ENCODE measurements at regions not wholly inside any gene's neighbourhood (a gene's known extent, or its start where the extent isn't known, plus 50 kb on each side); places are given as distances from the start of the nearest gene placed in this dataset.

DNA sequence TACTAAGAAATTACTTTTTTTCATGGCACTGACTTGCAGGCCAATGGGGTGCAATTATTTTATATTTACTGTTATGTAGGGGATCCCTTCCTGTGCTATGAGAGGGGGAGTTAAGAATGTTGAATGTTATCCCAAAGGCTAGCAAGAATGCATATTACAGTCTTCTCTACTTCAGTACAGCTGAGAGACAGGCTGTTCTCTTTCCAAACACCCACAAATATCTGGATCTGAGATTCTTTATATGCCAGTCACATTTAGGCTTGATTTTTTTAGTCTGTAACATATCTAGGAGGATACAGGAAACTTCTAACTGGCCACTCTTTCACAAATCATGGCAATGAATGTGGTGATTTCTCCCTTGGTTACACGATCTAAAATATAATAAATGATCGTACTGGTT is 266.4 kb upstream of the FZD8 start:
- H3K4me3 Mint-ChIP-seq: no peak overlapping the region
- H3K27ac Mint-ChIP-seq: no peak overlapping the region
- ChIA-PET CTCF (interaction anchor here (2.0 kb wide), 1 partner anchor 11 kb away, joined by 4 read pairs; no protein-coding TSS in a partner anchor), POLR2A (no interaction called here)
- no peaks in the 10 kb centered on the region for H3K4me1 Mint-ChIP-seq
- DNase-seq: no peak
- H3K36me3 Mint-ChIP-seq (ENCODE audit: low read depth): no peaks in the 10 kb centered on the region
- H3K27me3 Mint-ChIP-seq: no peaks in the 10 kb centered on the region
- H3K9me3 Mint-ChIP-seq: no peaks in the 10 kb centered on the region

GRCh38 chr10:35907548-35907947 is 265.5 kb upstream of the FZD8 start:
- H3K9me3 Mint-ChIP-seq: no peaks in the 10 kb centered on the region
- no peak overlapping the region for H3K4me3 Mint-ChIP-seq
- DNase-seq: no peak
- ChIA-PET POLR2A (no interaction called here), CTCF (interaction anchor here (2.0 kb wide), 1 partner anchor 10 kb away, joined by 4 read pairs; no protein-coding TSS in a partner anchor)
- H3K27ac Mint-ChIP-seq: no peak overlapping the region
- H3K36me3 Mint-ChIP-seq (ENCODE audit: low read depth): no peaks in the 10 kb centered on the region
- no peaks in the 10 kb centered on the region for H3K4me1 Mint-ChIP-seq
- no peaks in the 10 kb centered on the region for H3K27me3 Mint-ChIP-seq

DNA sequence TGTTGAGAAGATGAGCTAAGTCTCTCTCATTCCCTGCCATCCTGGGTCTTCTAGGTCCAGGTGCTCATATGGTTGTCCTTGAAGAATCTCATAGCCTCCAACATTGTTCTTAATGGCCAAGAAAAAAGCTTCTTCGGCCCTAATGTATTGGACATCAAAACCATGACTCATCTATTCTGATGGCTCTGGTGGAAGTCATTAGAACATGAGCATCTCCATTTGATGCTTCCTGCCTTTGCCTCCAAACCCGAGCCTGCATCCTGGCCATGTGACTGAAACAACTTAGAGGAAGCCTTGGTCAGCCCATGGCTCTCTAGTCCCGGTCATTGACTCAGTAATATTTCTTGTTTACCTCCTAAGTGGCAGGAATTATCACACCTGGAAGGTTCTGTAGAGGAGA is 264.1 kb upstream of the FZD8 start:
- ChIA-PET POLR2A (no interaction called here), CTCF (no interaction called here)
- Mint-ChIP-seq H3K4me1 (no peaks in the 10 kb centered on the region), H3K36me3 (ENCODE audit: low read depth) (no peaks in the 10 kb centered on the region), H3K27ac (no peak overlapping the region), H3K27me3 (no peaks in the 10 kb centered on the region), H3K9me3 (no peaks in the 10 kb centered on the region), H3K4me3 (no peak overlapping the region)
- no peak for DNase-seq

GRCh38 chr10:35903021-35903420 is 260.9 kb upstream of the FZD8 start:
- Mint-ChIP-seq H3K4me3 (no peak overlapping the region), H3K27me3 (no peaks in the 10 kb centered on the region), H3K36me3 (ENCODE audit: low read depth) (no peaks in the 10 kb centered on the region), H3K27ac (no peak overlapping the region), H3K4me1 (no peaks in the 10 kb centered on the region), H3K9me3 (no peaks in the 10 kb centered on the region)
- DNase-seq: no peak
- CTCF ChIA-PET: no interaction called here
- POLR2A ChIA-PET: no interaction called here

DNA sequence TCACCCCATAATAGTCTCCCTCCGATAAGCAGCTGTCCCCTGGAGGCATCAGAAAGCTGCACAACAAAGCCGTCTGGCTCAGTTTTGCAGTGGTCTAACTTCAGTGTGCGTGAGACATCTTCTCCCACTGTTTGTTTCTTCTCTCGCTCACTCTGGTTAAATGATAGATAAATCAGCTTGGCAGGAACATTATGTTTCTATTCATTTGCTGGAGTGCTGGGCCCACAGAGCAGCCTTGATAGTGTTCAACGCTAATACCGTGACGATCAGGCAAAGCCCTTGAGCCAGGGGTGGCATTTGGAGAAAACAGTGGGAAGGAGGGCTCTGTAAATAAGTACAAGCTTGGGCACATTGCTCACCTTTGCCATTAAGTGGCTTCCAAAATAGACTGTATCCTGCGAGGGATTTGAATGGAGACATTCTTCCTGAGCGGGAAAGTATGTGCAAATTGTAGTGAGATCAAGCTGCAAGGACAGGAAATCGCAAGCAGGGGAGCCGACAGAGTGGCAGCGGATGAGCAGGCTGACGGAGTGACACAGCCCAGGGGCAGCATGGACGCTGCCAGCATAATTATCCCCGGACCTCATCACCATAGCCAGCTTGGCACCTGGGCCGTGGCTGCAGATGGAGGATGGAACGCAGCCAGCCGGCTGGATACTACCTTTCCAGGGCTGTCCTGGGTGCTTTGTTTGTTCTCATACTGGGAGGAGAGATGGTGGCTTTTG is 256.8 kb upstream of the FZD8 start:
- H3K36me3 Mint-ChIP-seq (ENCODE audit: low read depth): no peaks in the 10 kb centered on the region
- H3K27ac Mint-ChIP-seq: no peak overlapping the region
- DNase-seq: no peak
- H3K4me3 Mint-ChIP-seq: no peak overlapping the region
- no peaks in the 10 kb centered on the region for H3K27me3 Mint-ChIP-seq
- H3K9me3 Mint-ChIP-seq: peaks cover 2% of the 10 kb centered on the region
- CTCF ChIA-PET: no interaction called here
- POLR2A ChIA-PET: no interaction called here
- no peaks in the 10 kb centered on the region for H3K4me1 Mint-ChIP-seq

DNA sequence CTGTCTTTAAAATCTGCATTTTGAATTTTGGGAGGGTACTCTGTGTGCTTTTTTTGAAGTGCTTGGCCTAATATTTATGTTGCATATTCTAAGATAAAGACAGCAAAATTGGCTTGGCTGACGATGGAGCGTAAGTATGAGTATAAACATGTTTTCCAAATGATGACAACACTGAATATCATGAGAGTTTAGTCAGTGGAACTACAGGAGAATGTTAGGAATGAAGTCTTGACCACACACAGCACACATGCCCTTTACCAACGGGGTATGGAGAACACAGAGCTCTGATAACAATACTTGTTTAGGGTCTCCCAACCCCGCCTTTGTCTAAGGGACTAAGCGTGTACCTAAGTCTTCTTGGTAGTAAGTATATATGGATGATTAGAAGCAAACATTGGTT is 253.9 kb upstream of the FZD8 start:
- CTCF ChIA-PET: no interaction called here
- no peaks in the 10 kb centered on the region for H3K4me1 Mint-ChIP-seq
- no peak overlapping the region for H3K27ac Mint-ChIP-seq
- POLR2A ChIA-PET: no interaction called here
- no peaks in the 10 kb centered on the region for H3K27me3 Mint-ChIP-seq
- H3K9me3 Mint-ChIP-seq: peaks cover 2% of the 10 kb centered on the region
- no peak for DNase-seq
- H3K4me3 Mint-ChIP-seq: no peak overlapping the region
- no peaks in the 10 kb centered on the region for H3K36me3 Mint-ChIP-seq (ENCODE audit: low read depth)

DNA sequence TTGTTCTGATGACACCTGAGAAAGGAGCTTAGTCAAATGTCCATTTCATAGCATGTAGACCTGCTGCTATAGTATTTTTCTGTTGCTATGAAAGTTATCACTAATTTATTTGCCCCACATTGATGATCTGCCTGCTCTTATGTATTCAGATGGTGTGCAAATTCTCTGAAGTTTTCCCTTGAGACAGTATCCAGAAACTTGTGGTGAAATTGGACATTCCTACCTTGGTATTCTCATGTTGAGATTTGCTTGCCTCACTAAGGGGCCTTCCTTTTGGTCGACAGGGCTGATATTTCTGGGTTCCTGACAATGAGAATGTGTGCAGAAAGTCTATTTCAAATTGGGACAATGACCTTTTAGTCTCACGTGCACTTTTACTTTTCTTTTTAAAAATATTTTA is 253.2 kb upstream of the FZD8 start:
- ChIA-PET CTCF (no interaction called here), POLR2A (no interaction called here)
- Mint-ChIP-seq H3K27ac (no peak overlapping the region), H3K27me3 (no peaks in the 10 kb centered on the region), H3K9me3 (peaks cover 2% of the 10 kb centered on the region), H3K4me3 (no peak overlapping the region), H3K36me3 (ENCODE audit: low read depth) (no peaks in the 10 kb centered on the region), H3K4me1 (no peaks in the 10 kb centered on the region)
- DNase-seq: no peak

DNA sequence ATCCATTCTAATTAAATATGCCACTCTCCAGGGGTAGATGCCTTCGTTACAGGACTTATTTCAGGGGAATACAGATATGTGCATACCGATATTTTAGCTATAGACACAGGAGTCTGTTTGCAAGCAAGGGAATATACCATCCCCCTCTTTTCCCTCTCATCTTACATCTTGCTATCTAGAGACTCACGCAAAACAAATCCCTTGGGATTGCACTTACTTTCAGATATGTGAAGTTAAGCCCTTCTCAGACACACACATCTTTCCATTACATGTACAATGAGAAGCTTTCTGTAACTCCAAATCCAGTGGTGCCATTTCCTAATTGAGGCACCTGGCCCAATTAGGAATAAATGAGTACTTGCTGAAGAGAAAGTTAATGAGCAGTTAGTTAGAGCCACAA is 250.4 kb upstream of the FZD8 start:
- H3K4me1 Mint-ChIP-seq: no peaks in the 10 kb centered on the region
- H3K4me3 Mint-ChIP-seq: no peak overlapping the region
- CTCF ChIA-PET: no interaction called here
- H3K36me3 Mint-ChIP-seq (ENCODE audit: low read depth): no peaks in the 10 kb centered on the region
- DNase-seq: no peak
- H3K27me3 Mint-ChIP-seq: no peaks in the 10 kb centered on the region
- H3K9me3 Mint-ChIP-seq: peaks cover 2% of the 10 kb centered on the region
- no peak overlapping the region for H3K27ac Mint-ChIP-seq
- POLR2A ChIA-PET: no interaction called here

- H3K4me3 Mint-ChIP-seq: no peak overlapping the region
- no peaks in the 10 kb centered on the region for H3K9me3 Mint-ChIP-seq
- no peak overlapping the region for H3K27ac Mint-ChIP-seq
- H3K27me3 Mint-ChIP-seq: no peaks in the 10 kb centered on the region
- no peak for DNase-seq
- POLR2A ChIA-PET: no interaction called here
- CTCF ChIA-PET: no interaction called here
- H3K36me3 Mint-ChIP-seq (ENCODE audit: low read depth): no peaks in the 10 kb centered on the region
- H3K4me1 Mint-ChIP-seq: no peaks in the 10 kb centered on the region
These were observed 248.8 kb upstream of the FZD8 start for GRCh38 chr10:35890676-35891495.

GRCh38 chr10:35889971-35890675 is 248.0 kb upstream of the FZD8 start:
- Mint-ChIP-seq H3K27me3 (no peaks in the 10 kb centered on the region), H3K27ac (no peak overlapping the region), H3K9me3 (no peaks in the 10 kb centered on the region), H3K4me3 (no peak overlapping the region), H3K4me1 (no peaks in the 10 kb centered on the region), H3K36me3 (ENCODE audit: low read depth) (no peaks in the 10 kb centered on the region)
- ChIA-PET CTCF (no interaction called here), POLR2A (no interaction called here)
- no peak for DNase-seq

GRCh38 chr10:35889226-35889625 is 247.1 kb upstream of the FZD8 start:
- H3K36me3 Mint-ChIP-seq (ENCODE audit: low read depth): no peaks in the 10 kb centered on the region
- H3K4me3 Mint-ChIP-seq: no peak overlapping the region
- no peaks in the 10 kb centered on the region for H3K27me3 Mint-ChIP-seq
- CTCF ChIA-PET: interaction anchor here (0.6 kb wide), 1 partner anchor 1483 kb away, joined by 5 read pairs; no protein-coding TSS in a partner anchor
- POLR2A ChIA-PET: no interaction called here
- H3K27ac Mint-ChIP-seq: no peak overlapping the region
- H3K9me3 Mint-ChIP-seq: no peaks in the 10 kb centered on the region
- DNase-seq: no peak
- H3K4me1 Mint-ChIP-seq: no peaks in the 10 kb centered on the region

DNA sequence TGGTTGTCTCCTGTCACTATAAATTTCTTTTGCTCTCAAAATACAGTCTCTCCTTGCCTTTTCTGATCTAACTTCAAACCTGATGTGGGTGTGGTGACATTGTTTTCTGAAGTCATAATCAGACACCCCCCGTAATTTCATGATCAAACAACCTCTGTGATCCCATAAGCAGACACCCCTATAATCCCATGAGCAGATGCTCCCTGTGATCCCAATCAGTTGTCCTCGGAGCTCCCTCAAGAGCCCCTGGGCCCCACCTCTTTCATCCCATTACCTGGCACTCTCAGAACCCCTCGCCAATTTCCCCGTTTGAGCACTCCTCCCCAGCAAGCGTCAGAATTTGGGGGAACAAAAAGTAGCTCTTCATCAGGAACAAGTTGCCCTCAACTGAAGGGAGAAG is 246.3 kb upstream of the FZD8 start:
- Mint-ChIP-seq H3K9me3 (no peaks in the 10 kb centered on the region), H3K36me3 (ENCODE audit: low read depth) (no peaks in the 10 kb centered on the region), H3K27ac (no peak overlapping the region), H3K4me1 (no peaks in the 10 kb centered on the region), H3K4me3 (no peak overlapping the region), H3K27me3 (no peaks in the 10 kb centered on the region)
- no peak for DNase-seq
- CTCF ChIA-PET: no interaction called here
- POLR2A ChIA-PET: no interaction called here

- no peak overlapping the region for H3K4me3 Mint-ChIP-seq
- H3K27me3 Mint-ChIP-seq: no peaks in the 10 kb centered on the region
- ChIA-PET CTCF (no interaction called here), POLR2A (no interaction called here)
- no peaks in the 10 kb centered on the region for H3K36me3 Mint-ChIP-seq (ENCODE audit: low read depth)
- no peaks in the 10 kb centered on the region for H3K9me3 Mint-ChIP-seq
- H3K4me1 Mint-ChIP-seq: no peaks in the 10 kb centered on the region
- no peak for DNase-seq
- H3K27ac Mint-ChIP-seq: no peak overlapping the region
These were observed 245.6 kb upstream of the FZD8 start for GRCh38 chr10:35887685-35888084.

All from activated CD4-positive, alpha-beta T cell treated with anti-CD3 and anti-CD28 coated beads, Interleukin-2, amount 10 ng/mL, durations not matched to agents 7 days and 5 days (primary cell).